IMR-90 (cell line): ENCODE measurements at regions not wholly inside any gene's neighbourhood (a gene's known extent, or its start where the extent isn't known, plus 50 kb on each side); places are given as distances from the start of the nearest gene placed in this dataset.

Source experiments
- CEBPB ChIP-seq: IDR thresholded peaks from 2 replicates; pipeline ENCODE4 v1.6.1; 2012; ENCODE audit warnings: low read depth, low read length, improper control_type of control experiment
- CTCF ChIP-seq: conservative IDR thresholded peaks from 2 replicates; pipeline ENCODE4 v1.5.1; 2012; ENCODE audit warnings: mild to moderate bottlenecking, low read depth, low read length, improper control_type of control experiment
- ELK1 ChIP-seq: fragments of 150-350 bp; IDR thresholded peaks from 2 replicates; pipeline ENCODE4 v1.6.1; 2016; ENCODE audit warnings: low read depth, mild to moderate bottlenecking, low read length, moderate library complexity, borderline replicate concordance
- MXI1 ChIP-seq: IDR thresholded peaks from 2 replicates; pipeline ENCODE4 v1.6.1; 2012; ENCODE audit warnings: low read depth, mild to moderate bottlenecking, low read length, moderate library complexity, borderline replicate concordance
- POLR2A ChIP-seq: IDR thresholded peaks from 2 replicates; pipeline ENCODE4 v1.6.1; 2012; ENCODE audit warnings: mild to moderate bottlenecking, low read depth, low read length
- RAD21 ChIP-seq: IDR thresholded peaks from 2 replicates; pipeline ENCODE4 v1.6.1; 2012; ENCODE audit warnings: low read length, improper control_type of control experiment
- SMC3 ChIP-seq: fragments of 150-350 bp; IDR thresholded peaks from 2 replicates; pipeline ENCODE4 v1.6.1; 2016; ENCODE audit warnings: low read depth, mild to moderate bottlenecking, antibody characterized with exemption, low read length, moderate library complexity
- USF2 ChIP-seq: fragments of 150-350 bp; IDR thresholded peaks from 2 replicates; pipeline ENCODE4 v1.6.1; 2017; ENCODE audit warnings: mild to moderate bottlenecking, antibody characterized with exemption, low read length, low read depth

- no peak for TF ChIP-seq CTCF
- no peak for TF ChIP-seq RAD21
- TF ChIP-seq ELK1, result no peak
- TF ChIP-seq POLR2A, result no peak
- TF ChIP-seq MXI1, result no peak
- TF ChIP-seq SMC3, result no peak
- no peak for TF ChIP-seq USF2
- TF ChIP-seq CEBPB, result no peak
These were observed 59.8 kb upstream of the C1orf53 start for GRCh38 chr1:197842646-197843045.
